Left ventricle myocardium inferior (tissue), 1 donor: ENCODE measurements at regions not wholly inside any gene's neighbourhood (a gene's known extent, or its start where the extent isn't known, plus 50 kb on each side); places are given as distances from the start of the nearest gene placed in this dataset.
"Not testable (repeated sequence)": the region's sequence is repeated elsewhere in the genome, so short reads cannot be mapped to it uniquely, and the experiment has no call there.

Experiments used
- DNase-seq: peaks from one replicate; pipeline ENCODE4 v3.0.0-alpha.2; 2020
- H3K27ac ChIP-seq: fragments of 200-600 bp; replicated peaks from 2 replicates; pipeline ENCODE4 v1.8.0; 2021
- H3K27me3 ChIP-seq: fragments of 200-600 bp; 2 replicates; pipeline ENCODE4 v1.8.0; 2021; ENCODE audit warnings: low read depth
- H3K36me3 ChIP-seq: fragments of 200-600 bp; 2 replicates; pipeline ENCODE4 v1.8.0; 2021
- H3K4me1 ChIP-seq: fragments of 200-600 bp; 2 replicates; pipeline ENCODE4 v1.8.0; 2021
- H3K4me3 ChIP-seq: fragments of 200-600 bp; 2 replicates; pipeline ENCODE4 v1.8.0; 2021; ENCODE audit warnings: mild to moderate bottlenecking, moderate library complexity
- H3K9me3 ChIP-seq: fragments of 200-600 bp; replicated peaks from 2 replicates; pipeline ENCODE4 v1.8.0; 2021
- intact Hi-C: fragments of 100-400 bp; cut with micrococcal nuclease; formaldehyde crosslinking; loops from one replicate; pipeline ENCODE4 v1.11.0; 2022
- TF ChIP-seq, protein P1 (sequence below): fragments of 200-600 bp; IDR thresholded peaks from 2 replicates; pipeline ENCODE4 v1.8.0; 2021; ENCODE audit warnings: antibody characterized with exemption, mild to moderate bottlenecking, borderline replicate concordance
- donor health status: DM: no; HTN: yes; CAD: no; lungs with severe emphysema.

DNA sequence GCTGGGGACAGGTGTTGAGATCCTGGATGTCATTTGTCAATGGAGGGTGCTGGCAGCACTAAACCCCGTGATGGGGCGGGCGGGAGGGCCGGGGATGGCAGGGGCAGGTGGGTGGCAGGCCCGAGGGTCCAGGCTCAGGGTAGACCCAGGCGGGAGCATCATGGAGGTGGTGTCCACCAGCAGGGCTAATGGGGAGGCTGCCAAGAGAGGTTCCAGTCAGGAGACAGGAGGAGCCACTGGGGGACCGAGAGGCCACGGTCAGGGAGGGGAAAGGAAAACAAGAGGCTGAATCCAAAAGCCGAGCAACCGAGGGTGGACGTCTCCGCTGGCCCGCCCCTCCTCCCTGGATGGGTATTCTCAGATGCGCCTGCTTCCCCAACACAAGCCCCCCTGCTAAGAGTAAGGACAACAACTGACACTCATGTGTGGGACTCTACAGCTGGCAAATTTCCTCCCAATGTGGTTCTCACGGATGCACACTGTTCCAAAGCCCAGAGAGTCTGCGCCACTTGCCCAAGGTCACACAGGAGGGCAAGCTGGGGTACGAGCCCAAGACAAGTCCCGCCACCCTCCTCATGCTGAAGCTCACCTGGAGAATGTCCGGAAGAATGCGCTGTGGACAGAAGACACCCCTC, 132.0 kb downstream of the CPZ start:
- no peak for DNase-seq

DNA sequence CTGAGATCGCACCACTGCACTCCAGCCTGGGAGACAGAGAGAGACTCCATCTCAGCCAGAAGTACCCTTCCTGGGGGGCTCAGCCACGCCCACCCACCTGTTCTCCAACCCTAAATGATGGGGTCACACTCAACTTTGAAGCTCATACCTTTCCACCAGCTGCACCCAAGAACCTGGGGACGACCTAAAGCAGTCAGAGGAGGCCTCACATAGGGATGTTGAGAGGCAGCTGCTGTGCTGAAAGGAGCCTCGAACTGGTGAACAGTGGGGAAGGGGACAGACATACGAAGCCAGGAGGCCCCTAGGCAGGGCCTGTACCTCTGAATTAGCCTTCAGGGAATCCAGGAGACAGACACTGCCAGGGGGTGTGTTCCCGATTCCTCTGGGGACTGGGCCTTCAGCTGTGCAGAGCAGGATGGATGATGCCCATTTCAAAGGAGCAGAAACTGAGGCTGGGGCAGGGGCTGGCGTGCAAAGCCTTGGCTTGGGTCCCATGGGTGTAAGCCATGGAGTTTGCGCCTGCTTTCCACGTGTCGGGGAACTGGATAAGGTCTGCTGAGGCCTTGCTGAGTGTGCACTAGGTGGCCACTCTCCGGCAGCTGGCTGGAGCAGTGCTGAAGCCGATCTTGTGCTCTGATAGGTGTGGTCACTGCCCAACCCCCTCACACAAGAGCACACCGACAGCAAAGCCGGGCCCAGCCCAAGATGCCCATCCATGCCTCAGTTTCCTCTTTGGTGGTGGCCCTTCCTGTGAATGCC, 130.8 kb downstream of the CPZ start:
- intact Hi-C loops, result no loop called here
- TF ChIP-seq, protein P1, sequence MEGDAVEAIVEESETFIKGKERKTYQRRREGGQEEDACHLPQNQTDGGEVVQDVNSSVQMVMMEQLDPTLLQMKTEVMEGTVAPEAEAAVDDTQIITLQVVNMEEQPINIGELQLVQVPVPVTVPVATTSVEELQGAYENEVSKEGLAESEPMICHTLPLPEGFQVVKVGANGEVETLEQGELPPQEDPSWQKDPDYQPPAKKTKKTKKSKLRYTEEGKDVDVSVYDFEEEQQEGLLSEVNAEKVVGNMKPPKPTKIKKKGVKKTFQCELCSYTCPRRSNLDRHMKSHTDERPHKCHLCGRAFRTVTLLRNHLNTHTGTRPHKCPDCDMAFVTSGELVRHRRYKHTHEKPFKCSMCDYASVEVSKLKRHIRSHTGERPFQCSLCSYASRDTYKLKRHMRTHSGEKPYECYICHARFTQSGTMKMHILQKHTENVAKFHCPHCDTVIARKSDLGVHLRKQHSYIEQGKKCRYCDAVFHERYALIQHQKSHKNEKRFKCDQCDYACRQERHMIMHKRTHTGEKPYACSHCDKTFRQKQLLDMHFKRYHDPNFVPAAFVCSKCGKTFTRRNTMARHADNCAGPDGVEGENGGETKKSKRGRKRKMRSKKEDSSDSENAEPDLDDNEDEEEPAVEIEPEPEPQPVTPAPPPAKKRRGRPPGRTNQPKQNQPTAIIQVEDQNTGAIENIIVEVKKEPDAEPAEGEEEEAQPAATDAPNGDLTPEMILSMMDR, result no peak
- Histone ChIP-seq H3K9me3 (peaks cover 5% of the 10 kb centered on the region), H3K27ac (no peak overlapping the region), H3K4me1 (no peaks in the 10 kb centered on the region), H3K27me3 (peaks cover 95% of the 10 kb centered on the region), H3K4me3 (no peak overlapping the region), H3K36me3 (no peaks in the 10 kb centered on the region)
- no peak for DNase-seq

More for the DNA sequence above, 132.0 kb downstream of the CPZ start:
- H3K27me3 ChIP-seq, result peaks cover 94% of the 10 kb centered on the region
- H3K9me3 ChIP-seq, result no peaks in the 10 kb centered on the region
- H3K4me1 ChIP-seq, result no peaks in the 10 kb centered on the region
- no peak overlapping the region for H3K4me3 ChIP-seq
- intact Hi-C loops, result no loop called here
- H3K36me3 ChIP-seq, result no peaks in the 10 kb centered on the region
- TF ChIP-seq, protein P1, result no peak
- no peak overlapping the region for H3K27ac ChIP-seq

DNA sequence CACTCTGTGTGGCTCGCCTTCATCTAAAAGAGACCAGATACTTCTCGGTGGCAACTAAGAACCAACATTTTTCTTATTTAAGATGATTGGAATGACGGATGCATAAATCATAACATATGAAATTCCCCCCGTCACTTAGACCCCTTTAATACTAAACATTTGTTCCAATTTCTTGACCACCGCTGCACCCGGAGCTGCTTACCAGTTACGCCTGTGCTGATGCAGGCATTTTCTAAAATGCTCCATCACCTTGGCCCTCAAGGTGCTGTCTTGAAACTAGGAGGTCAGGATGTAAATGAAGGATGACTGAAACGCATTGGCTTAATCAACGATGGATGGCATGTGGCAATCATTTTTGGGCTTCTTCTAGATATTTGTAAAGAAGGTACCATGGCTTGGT, 130.0 kb downstream of the CPZ start:
- Histone ChIP-seq H3K4me1 (no peaks in the 10 kb centered on the region), H3K4me3 (no peak overlapping the region), H3K36me3 (no peaks in the 10 kb centered on the region), H3K27me3 (peaks cover 95% of the 10 kb centered on the region), H3K9me3 (peaks cover 5% of the 10 kb centered on the region), H3K27ac (no peak overlapping the region)
- no peak for DNase-seq
- intact Hi-C loops, result no loop called here
- TF ChIP-seq, protein P1, result no peak

DNA sequence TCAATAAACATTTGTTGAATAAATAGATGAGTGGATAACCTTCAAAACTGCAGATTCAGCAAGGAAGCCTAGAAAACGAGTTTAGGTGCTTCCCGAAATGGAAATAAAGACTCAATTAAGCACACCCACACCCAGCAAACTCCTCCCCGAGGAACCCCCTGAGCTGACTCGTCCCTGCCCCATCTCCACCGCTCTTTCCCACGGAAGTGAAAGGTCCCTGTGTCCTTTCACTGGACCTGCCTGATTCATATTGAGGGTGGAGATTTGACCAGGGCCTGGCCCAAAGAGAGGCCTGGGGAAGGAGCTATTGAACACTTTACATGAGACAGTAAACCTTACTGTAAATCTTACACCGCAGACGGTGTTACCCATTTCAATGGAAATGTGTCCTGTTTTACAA, 129.1 kb downstream of the CPZ start:
- H3K27ac ChIP-seq, result no peak overlapping the region
- TF ChIP-seq, protein P1, result no peak
- H3K4me1 ChIP-seq, result no peaks in the 10 kb centered on the region
- H3K4me3 ChIP-seq, result no peak overlapping the region
- peaks cover 5% of the 10 kb centered on the region for H3K9me3 ChIP-seq
- intact Hi-C loops, result no loop called here
- H3K36me3 ChIP-seq, result no peaks in the 10 kb centered on the region
- DNase-seq, result no peak
- H3K27me3 ChIP-seq, result peaks cover 93% of the 10 kb centered on the region

DNA sequence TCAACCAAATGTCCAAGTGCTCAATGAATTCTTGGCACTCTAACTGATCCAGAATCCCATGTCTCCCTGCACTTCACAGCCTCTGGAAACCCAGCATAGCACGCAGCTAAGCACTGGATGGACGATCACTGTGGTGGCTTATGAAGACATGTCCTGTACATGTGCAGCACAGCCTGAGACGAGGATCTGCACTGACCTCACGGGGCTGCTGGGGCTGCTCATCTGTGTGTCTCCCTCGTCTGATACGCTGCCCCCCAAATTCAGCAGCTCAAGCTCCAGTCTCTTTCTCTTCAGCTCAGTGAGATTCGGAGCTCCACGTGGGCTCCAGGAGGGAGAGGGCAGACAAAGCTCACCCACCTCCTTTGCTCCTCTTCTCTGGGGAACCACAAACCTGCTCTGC, 126.9 kb downstream of the CPZ start:
- Histone ChIP-seq H3K4me1 (no peaks in the 10 kb centered on the region), H3K9me3 (peaks cover 21% of the 10 kb centered on the region), H3K27me3 (peaks cover 79% of the 10 kb centered on the region), H3K27ac (no peak overlapping the region), H3K4me3 (no peak overlapping the region), H3K36me3 (no peaks in the 10 kb centered on the region)
- intact Hi-C loops, result no loop called here
- TF ChIP-seq, protein P1, result no peak
- no peak for DNase-seq

DNA sequence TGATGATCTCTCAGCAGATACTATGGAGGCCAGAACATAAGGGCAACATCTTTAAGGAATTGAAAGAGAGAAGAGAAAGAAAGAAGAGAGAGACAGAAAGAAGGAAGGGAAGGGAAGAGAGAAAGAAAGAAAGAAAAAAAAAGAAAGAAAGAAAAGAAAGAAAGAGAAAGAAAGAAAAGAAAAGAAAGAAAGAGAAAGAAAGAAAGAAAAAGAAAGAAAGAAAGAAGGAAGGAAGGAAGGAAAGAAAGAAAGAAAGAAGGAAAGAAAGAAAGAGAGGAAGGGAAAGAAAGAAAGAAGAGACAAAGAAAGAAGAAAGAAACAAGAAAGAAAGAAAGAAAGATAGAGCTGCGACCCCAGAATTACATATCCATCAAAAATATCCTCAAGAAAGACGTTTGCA, 124.9 kb downstream of the CPZ start:
- H3K4me3 ChIP-seq, H3K27ac ChIP-seq, intact Hi-C loops, DNase-seq, H3K36me3 ChIP-seq, H3K4me1 ChIP-seq: not testable (repeated sequence)
- Histone ChIP-seq H3K27me3 (peaks cover 60% of the 10 kb centered on the region), H3K9me3 (peaks cover 41% of the 10 kb centered on the region)
